GM18498 (cell line): ENCODE measurements at regions not wholly inside any gene's neighbourhood (a gene's known extent, or its start where the extent isn't known, plus 50 kb on each side); places are given as distances from the start of the nearest gene placed in this dataset.
"Not testable (repeated sequence)": the region's sequence is repeated elsewhere in the genome, so short reads cannot be mapped to it uniquely, and the experiment has no call there.

Source experiments
- ATAC-seq: cut with Tn5 transposase; IDR thresholded peaks from one replicate; pipeline ENCODE4 v1.9.1; 2021; ENCODE audit warnings: mild to moderate bottlenecking, moderate library complexity; ENCODE audit not compliant: unreplicated experiment

GRCh38 chr3:87507753-87508152, 231.4 kb upstream of the POU1F1 start:
- no peak for ATAC-seq

GRCh38 chr3:87503900-87504498, 227.6 kb upstream of the POU1F1 start:
- peak; percentile 89 for ATAC-seq

DNA sequence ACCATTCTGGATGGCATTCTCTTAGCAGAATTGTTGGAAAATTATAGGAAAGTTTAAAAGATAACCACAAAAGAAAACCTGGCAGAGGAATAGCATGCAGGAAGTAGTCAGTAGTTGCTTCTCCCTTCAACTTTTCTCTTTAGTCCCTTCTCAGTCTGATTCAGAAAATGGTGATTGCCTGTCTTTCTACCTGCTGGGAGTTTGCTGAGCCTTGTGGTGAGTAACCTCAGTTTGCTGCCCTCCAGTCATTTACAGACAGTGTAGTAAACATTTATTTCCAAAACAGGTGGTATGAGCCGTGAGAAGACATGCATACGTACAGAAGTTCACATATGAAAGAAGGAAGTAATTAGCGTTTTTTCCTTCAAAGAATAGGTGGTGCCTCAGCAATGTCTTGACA, 224.7 kb upstream of the POU1F1 start:
- no peak for ATAC-seq

GRCh38 chr3:87498358-87499080, 222.1 kb upstream of the POU1F1 start:
- no peak for ATAC-seq

- no peak for ATAC-seq
Observed at GRCh38 chr3:87495938-87496337, 219.6 kb upstream of the POU1F1 start.

GRCh38 chr3:87494264-87494663, 217.9 kb upstream of the POU1F1 start:
- ATAC-seq, result no peak

- no peak for ATAC-seq
Observed at GRCh38 chr3:87491843-87492242, 215.5 kb upstream of the POU1F1 start.

DNA sequence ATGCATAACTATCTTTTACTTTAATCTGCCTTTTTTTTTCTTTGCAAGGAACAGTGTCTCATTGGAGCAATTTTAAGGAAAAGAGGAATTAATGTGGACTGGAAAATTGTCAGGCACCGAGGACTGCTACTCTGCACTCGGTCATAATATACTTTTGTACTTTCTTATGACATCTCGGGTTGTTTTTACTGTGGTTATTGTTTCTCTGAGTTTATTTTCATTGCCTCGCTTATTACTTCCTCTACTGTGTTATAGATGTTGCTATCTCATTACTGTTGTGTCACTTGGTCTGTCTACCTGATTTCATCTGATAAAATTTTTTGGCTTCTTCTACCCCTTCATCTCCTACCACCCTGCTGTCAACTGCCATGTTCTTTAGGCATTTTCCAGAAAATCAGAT, 213.5 kb upstream of the POU1F1 start:
- no peak for ATAC-seq

GRCh38 chr3:87488765-87489164, 212.4 kb upstream of the POU1F1 start:
- no peak for ATAC-seq

- ATAC-seq, result not testable (repeated sequence)
Observed at GRCh38 chr3:87486635-87487034, 210.3 kb upstream of the POU1F1 start.

DNA sequence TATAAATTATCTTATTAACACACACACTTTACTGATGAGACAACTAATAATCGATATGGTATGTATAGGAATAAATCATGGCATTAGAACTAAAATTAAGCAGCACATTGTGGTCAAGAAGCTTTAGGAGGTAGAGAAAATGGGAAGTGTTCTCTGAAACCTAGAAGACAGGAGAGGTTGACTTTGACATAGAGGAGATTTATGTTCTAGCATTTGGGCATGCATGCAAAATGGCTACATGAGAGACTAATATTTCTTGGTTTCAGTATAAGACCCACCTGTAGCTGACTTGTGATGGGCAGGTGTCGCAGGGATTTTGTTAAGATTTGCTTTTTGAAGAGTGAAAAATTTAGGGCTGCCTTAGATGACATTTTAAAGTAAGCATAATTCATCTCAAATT, 209.7 kb upstream of the POU1F1 start:
- no peak for ATAC-seq

GRCh38 chr3:87478716-87479115, 202.3 kb upstream of the POU1F1 start:
- no peak for ATAC-seq

- ATAC-seq, result no peak
Observed at GRCh38 chr3:87473944-87474343, 197.6 kb upstream of the POU1F1 start.

DNA sequence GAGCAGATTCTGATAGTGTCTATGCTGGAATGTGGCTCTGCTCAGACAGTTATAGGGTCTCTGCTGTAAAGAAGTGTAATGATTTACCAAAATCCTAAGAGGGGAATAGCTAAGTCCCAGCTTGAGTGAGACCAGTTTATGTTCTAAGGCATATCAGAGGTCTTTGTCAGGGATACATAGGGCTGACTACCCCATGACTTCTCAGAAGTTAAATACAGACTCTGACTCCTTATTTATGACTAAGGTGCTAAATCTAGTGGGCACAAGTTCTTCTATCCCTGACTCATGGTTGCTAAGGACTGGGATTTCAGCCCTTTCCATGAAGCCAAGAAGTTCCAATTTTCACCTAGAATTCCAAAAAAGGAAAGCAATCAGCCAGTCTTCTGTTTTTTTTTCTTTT, 192.6 kb upstream of the POU1F1 start:
- no peak for ATAC-seq

DNA sequence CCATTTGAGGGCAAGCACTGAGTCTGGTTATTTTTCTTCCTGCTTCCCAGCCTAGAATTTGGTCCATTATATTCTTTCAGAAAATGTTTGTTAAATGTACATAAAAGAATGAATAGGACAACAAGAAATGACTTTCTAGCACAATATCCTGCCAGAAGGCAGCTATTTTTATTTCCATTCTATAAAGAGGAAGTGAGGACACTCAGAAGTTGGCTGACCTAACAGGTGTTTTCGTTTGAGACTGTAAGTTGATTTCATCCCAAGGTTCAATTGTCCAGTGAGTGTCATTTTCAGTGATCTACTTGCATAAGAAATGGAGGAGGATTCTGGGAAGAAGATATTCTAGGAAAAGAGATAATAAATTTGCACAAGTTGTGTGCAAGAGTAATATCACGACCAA, 191.9 kb upstream of the POU1F1 start:
- ATAC-seq, result no peak

DNA sequence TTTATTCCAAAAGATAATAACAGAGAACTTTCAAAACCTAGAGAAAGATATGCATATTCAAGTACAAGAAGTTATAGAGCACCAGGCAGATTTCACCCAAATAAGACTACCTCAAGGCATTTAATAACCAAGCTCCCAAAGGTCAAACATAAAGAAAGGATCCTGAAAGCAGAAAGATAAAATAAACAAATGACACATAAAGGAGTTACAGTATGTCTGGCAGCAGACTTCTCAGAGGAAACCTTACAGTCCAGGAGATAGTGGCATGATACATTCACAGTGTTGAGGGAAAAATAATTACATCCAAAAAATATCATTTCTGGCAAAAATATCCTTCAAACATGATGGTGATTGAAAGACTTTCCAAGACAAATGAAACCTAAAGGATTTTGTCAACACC, 185.8 kb upstream of the POU1F1 start:
- no peak for ATAC-seq

- no peak for ATAC-seq
Observed at GRCh38 chr3:87461443-87461842, 185.1 kb upstream of the POU1F1 start.

GRCh38 chr3:87461036-87461435, 184.7 kb upstream of the POU1F1 start:
- ATAC-seq, result no peak

GRCh38 chr3:87448558-87448957, 172.2 kb upstream of the POU1F1 start:
- ATAC-seq, result no peak

- no peak for ATAC-seq
Observed at GRCh38 chr3:87446849-87447387, 170.5 kb upstream of the POU1F1 start.

DNA sequence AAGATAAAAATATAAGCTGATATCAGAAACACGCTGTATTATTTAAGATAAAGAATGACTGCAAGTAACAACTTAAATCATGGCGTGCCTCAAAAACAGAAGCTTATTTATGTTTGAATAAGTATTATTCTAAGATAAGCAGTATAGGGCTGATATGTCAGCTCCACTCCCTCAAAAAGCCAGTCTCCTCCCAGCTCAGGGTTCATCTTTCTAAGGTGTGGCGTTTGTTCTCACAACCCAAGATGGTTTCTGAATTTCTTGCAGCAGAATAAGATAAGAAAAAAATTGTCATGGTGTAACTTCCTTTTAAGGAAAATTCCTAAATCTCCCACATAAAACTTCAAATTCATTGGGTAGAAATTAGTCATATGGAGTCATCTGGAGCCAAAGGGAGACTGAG, 166.1 kb upstream of the POU1F1 start:
- no peak for ATAC-seq

DNA sequence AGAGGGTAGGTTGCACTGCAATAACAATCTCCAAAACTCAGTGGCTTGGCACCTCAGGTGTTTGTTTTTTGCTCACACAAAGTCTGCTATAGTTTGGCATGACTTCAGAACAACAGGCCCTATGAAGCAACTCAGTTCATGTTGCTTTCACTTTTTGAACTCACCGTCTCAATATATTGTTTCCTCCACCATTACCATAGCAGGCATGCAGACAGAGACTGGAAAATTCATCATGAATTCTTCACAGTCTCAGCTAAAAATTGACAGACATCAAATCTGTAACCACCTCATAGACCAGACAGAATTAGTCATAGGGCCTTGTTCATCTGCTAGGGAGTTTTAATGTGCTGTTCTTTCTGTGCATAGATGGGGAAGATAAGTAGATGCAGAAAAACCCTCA, 161.4 kb upstream of the POU1F1 start:
- ATAC-seq, result no peak
